H9 (cell line): ENCODE measurements at regions not wholly inside any gene's neighbourhood (a gene's known extent, or its start where the extent isn't known, plus 50 kb on each side); places are given as distances from the start of the nearest gene placed in this dataset.

Experiments
- DNase-seq: peaks from one replicate; pipeline ENCODE4 v3.0.0-alpha.2; 2017
- H2AFZ ChIP-seq: one replicate; pipeline ENCODE4 v1.6.1; 2013; ENCODE audit warnings: mild to moderate bottlenecking, low read length, control low read depth, moderate library complexity
- H2AK5ac ChIP-seq: 2 replicates; pipeline ENCODE4 v1.6.1; 2013; ENCODE audit warnings: low read length, control low read depth, mixed read lengths; ENCODE audit not compliant: insufficient read length
- H2BK120ac ChIP-seq: one replicate; pipeline ENCODE4 v1.6.1; 2013; ENCODE audit warnings: low read depth, mild to moderate bottlenecking, low read length, control low read depth, inconsistent platforms; ENCODE audit not compliant: poor library complexity, severe bottlenecking
- H2BK12ac ChIP-seq: 2 replicates; pipeline ENCODE4 v1.6.1; 2013; ENCODE audit warnings: low read length, control low read depth, mixed read lengths, low read depth; ENCODE audit not compliant: insufficient read length
- H2BK15ac ChIP-seq: 2 replicates; pipeline ENCODE4 v1.6.1; 2013; ENCODE audit warnings: low read depth, low read length, control low read depth
- H2BK20ac ChIP-seq: one replicate; pipeline ENCODE4 v1.6.1; 2013; ENCODE audit warnings: low read depth, mild to moderate bottlenecking, low read length, control low read depth, inconsistent platforms; ENCODE audit not compliant: poor library complexity, severe bottlenecking
- H2BK5ac ChIP-seq: 2 replicates; pipeline ENCODE4 v1.6.1; 2013; ENCODE audit warnings: low read length, control low read depth, mixed read lengths; ENCODE audit not compliant: insufficient read length
- H3K14ac ChIP-seq: 2 replicates; pipeline ENCODE4 v1.6.1; 2013; ENCODE audit warnings: low read length, control low read depth; ENCODE audit not compliant: insufficient read depth
- H3K18ac ChIP-seq: 2 replicates; pipeline ENCODE4 v1.6.1; 2013; ENCODE audit warnings: low read depth, mild to moderate bottlenecking, mixed read lengths, low read length, control low read depth; ENCODE audit not compliant: insufficient read length
- H3K23ac ChIP-seq: 2 replicates; pipeline ENCODE4 v1.6.1; 2013; ENCODE audit warnings: low read length, control low read depth, mixed read lengths, low read depth; ENCODE audit not compliant: insufficient read length
- H3K23me2 ChIP-seq: 2 replicates; pipeline ENCODE4 v1.6.1; 2013; ENCODE audit warnings: low read depth, mild to moderate bottlenecking, mixed read lengths, low read length, control low read depth; ENCODE audit not compliant: insufficient read length, poor library complexity, severe bottlenecking
- H3K27ac ChIP-seq: 2 replicates; pipeline ENCODE4 v1.5.1; 2013; ENCODE audit warnings: low read length, control low read depth, mixed read lengths, low read depth; ENCODE audit not compliant: insufficient read length
- H3K27me3 ChIP-seq: 2 replicates; pipeline ENCODE4 v1.6.1; 2013; ENCODE audit warnings: low read length, control low read depth, inconsistent platforms; ENCODE audit not compliant: insufficient read depth
- H3K4ac ChIP-seq: 2 replicates; pipeline ENCODE4 v1.6.1; 2013; ENCODE audit warnings: low read depth, mild to moderate bottlenecking, control low read depth, inconsistent platforms, low read length, moderate library complexity
- H3K4me1 ChIP-seq: 2 replicates; pipeline ENCODE4 v1.6.1; 2013; ENCODE audit warnings: low read length, control low read depth, inconsistent platforms; ENCODE audit not compliant: insufficient read depth
- H3K4me2 ChIP-seq: 2 replicates; pipeline ENCODE4 v1.6.1; 2013; ENCODE audit warnings: low read length, control low read depth, mixed read lengths; ENCODE audit not compliant: insufficient read length, insufficient read depth
- H3K56ac ChIP-seq: 2 replicates; pipeline ENCODE4 v1.6.1; 2013; ENCODE audit warnings: low read depth, mild to moderate bottlenecking, mixed read lengths, low read length, control low read depth; ENCODE audit not compliant: insufficient read length
- H3K79me1 ChIP-seq: 2 replicates; pipeline ENCODE4 v1.6.1; 2013; ENCODE audit warnings: low read depth, mild to moderate bottlenecking, moderate library complexity, low read length, control low read depth, inconsistent platforms; ENCODE audit not compliant: insufficient read depth, poor library complexity, severe bottlenecking
- H3K79me2 ChIP-seq: 2 replicates; pipeline ENCODE4 v1.6.1; 2013; ENCODE audit warnings: low read length, control low read depth, inconsistent platforms; ENCODE audit not compliant: insufficient read depth
- H3K9ac ChIP-seq: 2 replicates; pipeline ENCODE4 v1.6.1; 2013; ENCODE audit warnings: low read length, control low read depth, mixed read lengths; ENCODE audit not compliant: insufficient read length; ENCODE audit errors: extremely low read depth
- H3K9me3 ChIP-seq: one replicate; pipeline ENCODE4 v1.6.1; 2013; ENCODE audit warnings: low read depth, low read length, inconsistent platforms; ENCODE audit not compliant: control insufficient read depth
- H3T11ph ChIP-seq: one replicate; pipeline ENCODE4 v1.6.1; 2013; ENCODE audit warnings: mild to moderate bottlenecking, low read length, control low read depth, inconsistent platforms
- H4K20me1 ChIP-seq: one replicate; pipeline ENCODE4 v1.6.1; 2013; ENCODE audit not compliant: control insufficient read depth, insufficient read length, insufficient read depth
- H4K5ac ChIP-seq: 2 replicates; pipeline ENCODE4 v1.6.1; 2013; ENCODE audit warnings: low read depth, mild to moderate bottlenecking, mixed read lengths, low read length, control low read depth; ENCODE audit not compliant: insufficient read length
- H4K8ac ChIP-seq: replicated peaks from 2 replicates; pipeline ENCODE4 v1.6.1; 2013; ENCODE audit warnings: low read length, control low read depth, mixed read lengths, low read depth; ENCODE audit not compliant: insufficient read length
- H4K91ac ChIP-seq: 2 replicates; pipeline ENCODE4 v1.6.1; 2013; ENCODE audit warnings: low read depth, mild to moderate bottlenecking, moderate library complexity, mixed read lengths, low read length, control low read depth; ENCODE audit not compliant: insufficient read length
- H3K27ac Mint-ChIP-seq, 3 experiments: 2 replicates in 2 of 3; 3 replicates in 1 of 3; pipeline ENCODE4 v1.8.0; 2020 to 2021; ENCODE audit warnings: mixed read lengths in 3 of 3, mild to moderate bottlenecking in 1 of 3, moderate library complexity in 1 of 3
- H3K27me3 Mint-ChIP-seq: 2 replicates; pipeline ENCODE4 v1.8.0; 2021; ENCODE audit warnings: low read depth, mild to moderate bottlenecking, moderate library complexity, mixed read lengths
- H3K36me3 Mint-ChIP-seq, 3 experiments: 2 replicates in 2 of 3; 3 replicates in 1 of 3; pipeline ENCODE4 v1.8.0; 2020 to 2021; ENCODE audit warnings: low read depth in 3 of 3, mixed read lengths in 3 of 3; ENCODE audit not compliant: insufficient read depth in 1 of 3
- H3K4me1 Mint-ChIP-seq, 2 experiments: 2 replicates each; pipeline ENCODE4 v1.8.0; 2020; ENCODE audit warnings: mixed read lengths in 2 of 2
- H3K4me3 Mint-ChIP-seq, 2 experiments: 2 replicates in 1 of 2; 3 replicates in 1 of 2; pipeline ENCODE4 v1.8.0; 2020 to 2021; ENCODE audit warnings: mild to moderate bottlenecking in 2 of 2, mixed read lengths in 2 of 2, moderate library complexity in 1 of 2
- H3K9me3 Mint-ChIP-seq, 2 experiments: 2 replicates in 1 of 2; 3 replicates in 1 of 2; pipeline ENCODE4 v1.8.0; 2020; ENCODE audit warnings: mild to moderate bottlenecking in 2 of 2, mixed read lengths in 2 of 2, moderate library complexity in 1 of 2
- WGBS: extraction: QIAGEN DNeasy Blood & Tissue Kit; methylation state at CpG from one replicate; pipeline ENCODE4 v1.1.7; 2013; ENCODE audit warnings: missing lambda C conversion rate, low lambda C conversion rate, mixed read lengths; ENCODE audit not compliant: insufficient read length; ENCODE audit errors: extremely low coverage; 5-methylcytosine and 5-hydroxymethylcytosine counted together
- TF ChIP-seq, protein P1 (sequence below): fragments of 200-600 bp; sonication (generic); conservative IDR thresholded peaks from 3 replicates; pipeline ENCODE4 v1.8.0; 2021; ENCODE audit warnings: antibody characterized with exemption, mild to moderate bottlenecking

DNA sequence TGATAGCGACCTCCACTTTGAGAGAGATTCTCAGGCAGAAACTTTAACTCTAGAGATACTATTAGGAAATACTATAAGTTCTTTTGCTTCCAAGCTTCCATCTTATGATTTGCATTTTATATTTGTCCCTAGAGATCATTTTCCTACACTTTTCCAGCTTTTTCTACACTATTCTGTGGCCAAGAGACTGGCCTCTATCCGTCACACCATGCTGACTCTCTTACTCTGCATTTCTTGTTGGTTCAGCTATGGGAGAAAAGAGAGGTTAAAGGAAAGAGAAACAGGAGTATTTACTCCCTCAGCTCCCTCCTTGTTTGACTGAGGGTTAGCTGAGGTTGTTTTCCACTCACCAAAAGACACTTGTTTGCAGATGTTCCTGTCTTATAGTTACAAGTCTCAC, 665.6 kb upstream of the CXADR start:
- H3K4me2 ChIP-seq: no peak overlapping the region
- H2BK15ac ChIP-seq: no peak overlapping the region
- no peak overlapping the region for H2BK20ac ChIP-seq
- no peak overlapping the region for H2BK120ac ChIP-seq
- no peak overlapping the region for H3K4me3 Mint-ChIP-seq
- no peak overlapping the region for H3K18ac ChIP-seq
- H3K27ac ChIP-seq: no peak overlapping the region
- H3K23me2 ChIP-seq: no peaks in the 10 kb centered on the region
- H3K27me3 Mint-ChIP-seq: no peaks in the 10 kb centered on the region
- no peak overlapping the region for H2BK5ac ChIP-seq
- no peak overlapping the region for H3K14ac ChIP-seq
- H3K79me2 ChIP-seq: no peaks in the 10 kb centered on the region
- no peaks in the 10 kb centered on the region for H3K9me3 ChIP-seq
- H4K20me1 ChIP-seq: no peaks in the 10 kb centered on the region
- H3T11ph ChIP-seq: no peak overlapping the region
- no CpG with 5 or more reads among the region's 2 CpGs for WGBS
- no peaks in the 10 kb centered on the region for H3K79me1 ChIP-seq
- H3K27me3 ChIP-seq: no peaks in the 10 kb centered on the region
- no peak overlapping the region for H2AK5ac ChIP-seq
- no peak overlapping the region for H4K5ac ChIP-seq
- H4K91ac ChIP-seq: no peak overlapping the region
- TF ChIP-seq, protein P1, sequence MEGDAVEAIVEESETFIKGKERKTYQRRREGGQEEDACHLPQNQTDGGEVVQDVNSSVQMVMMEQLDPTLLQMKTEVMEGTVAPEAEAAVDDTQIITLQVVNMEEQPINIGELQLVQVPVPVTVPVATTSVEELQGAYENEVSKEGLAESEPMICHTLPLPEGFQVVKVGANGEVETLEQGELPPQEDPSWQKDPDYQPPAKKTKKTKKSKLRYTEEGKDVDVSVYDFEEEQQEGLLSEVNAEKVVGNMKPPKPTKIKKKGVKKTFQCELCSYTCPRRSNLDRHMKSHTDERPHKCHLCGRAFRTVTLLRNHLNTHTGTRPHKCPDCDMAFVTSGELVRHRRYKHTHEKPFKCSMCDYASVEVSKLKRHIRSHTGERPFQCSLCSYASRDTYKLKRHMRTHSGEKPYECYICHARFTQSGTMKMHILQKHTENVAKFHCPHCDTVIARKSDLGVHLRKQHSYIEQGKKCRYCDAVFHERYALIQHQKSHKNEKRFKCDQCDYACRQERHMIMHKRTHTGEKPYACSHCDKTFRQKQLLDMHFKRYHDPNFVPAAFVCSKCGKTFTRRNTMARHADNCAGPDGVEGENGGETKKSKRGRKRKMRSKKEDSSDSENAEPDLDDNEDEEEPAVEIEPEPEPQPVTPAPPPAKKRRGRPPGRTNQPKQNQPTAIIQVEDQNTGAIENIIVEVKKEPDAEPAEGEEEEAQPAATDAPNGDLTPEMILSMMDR: no peak
- H3K27ac Mint-ChIP-seq: peak overlapping the region in 1 of 3 experiments; percentile 16; a peak in 2 of 7 replicates
- no peak overlapping the region for H3K9ac ChIP-seq
- no peaks in the 10 kb centered on the region for H3K36me3 Mint-ChIP-seq
- no peak overlapping the region for H3K4ac ChIP-seq
- no peak overlapping the region for H2BK12ac ChIP-seq
- H3K9me3 Mint-ChIP-seq: no peaks in the 10 kb centered on the region
- no peak overlapping the region for H3K56ac ChIP-seq
- no peak overlapping the region for H4K8ac ChIP-seq
- no peak overlapping the region for H2AFZ ChIP-seq
- DNase-seq: no peak
- no peaks in the 10 kb centered on the region for H3K4me1 ChIP-seq
- H3K23ac ChIP-seq: no peak overlapping the region
- H3K4me1 Mint-ChIP-seq: peaks cover 6% of the 10 kb centered on the region in 2 experiments; a peak in 3 of 4 replicates
